H9 (cell line): ENCODE measurements at regions not wholly inside any gene's neighbourhood (a gene's known extent, or its start where the extent isn't known, plus 50 kb on each side); places are given as distances from the start of the nearest gene placed in this dataset.

ENCODE experiments used
- DNase-seq: peaks from one replicate; pipeline ENCODE4 v3.0.0-alpha.2; 2017
- H2AFZ ChIP-seq: one replicate; pipeline ENCODE4 v1.6.1; 2013; ENCODE audit warnings: mild to moderate bottlenecking, low read length, control low read depth, moderate library complexity
- H2AK5ac ChIP-seq: 2 replicates; pipeline ENCODE4 v1.6.1; 2013; ENCODE audit warnings: low read length, control low read depth, mixed read lengths; ENCODE audit not compliant: insufficient read length
- H2BK120ac ChIP-seq: one replicate; pipeline ENCODE4 v1.6.1; 2013; ENCODE audit warnings: low read depth, mild to moderate bottlenecking, low read length, control low read depth, inconsistent platforms; ENCODE audit not compliant: poor library complexity, severe bottlenecking
- H2BK12ac ChIP-seq: 2 replicates; pipeline ENCODE4 v1.6.1; 2013; ENCODE audit warnings: low read length, control low read depth, mixed read lengths, low read depth; ENCODE audit not compliant: insufficient read length
- H2BK15ac ChIP-seq: 2 replicates; pipeline ENCODE4 v1.6.1; 2013; ENCODE audit warnings: low read depth, low read length, control low read depth
- H2BK20ac ChIP-seq: one replicate; pipeline ENCODE4 v1.6.1; 2013; ENCODE audit warnings: low read depth, mild to moderate bottlenecking, low read length, control low read depth, inconsistent platforms; ENCODE audit not compliant: poor library complexity, severe bottlenecking
- H2BK5ac ChIP-seq: 2 replicates; pipeline ENCODE4 v1.6.1; 2013; ENCODE audit warnings: low read length, control low read depth, mixed read lengths; ENCODE audit not compliant: insufficient read length
- H3K14ac ChIP-seq: 2 replicates; pipeline ENCODE4 v1.6.1; 2013; ENCODE audit warnings: low read length, control low read depth; ENCODE audit not compliant: insufficient read depth
- H3K18ac ChIP-seq: 2 replicates; pipeline ENCODE4 v1.6.1; 2013; ENCODE audit warnings: low read depth, mild to moderate bottlenecking, mixed read lengths, low read length, control low read depth; ENCODE audit not compliant: insufficient read length
- H3K23ac ChIP-seq: 2 replicates; pipeline ENCODE4 v1.6.1; 2013; ENCODE audit warnings: low read length, control low read depth, mixed read lengths, low read depth; ENCODE audit not compliant: insufficient read length
- H3K23me2 ChIP-seq: 2 replicates; pipeline ENCODE4 v1.6.1; 2013; ENCODE audit warnings: low read depth, mild to moderate bottlenecking, mixed read lengths, low read length, control low read depth; ENCODE audit not compliant: insufficient read length, poor library complexity, severe bottlenecking
- H3K27ac ChIP-seq: 2 replicates; pipeline ENCODE4 v1.5.1; 2013; ENCODE audit warnings: low read length, control low read depth, mixed read lengths, low read depth; ENCODE audit not compliant: insufficient read length
- H3K27me3 ChIP-seq: 2 replicates; pipeline ENCODE4 v1.6.1; 2013; ENCODE audit warnings: low read length, control low read depth, inconsistent platforms; ENCODE audit not compliant: insufficient read depth
- H3K4ac ChIP-seq: 2 replicates; pipeline ENCODE4 v1.6.1; 2013; ENCODE audit warnings: low read depth, mild to moderate bottlenecking, control low read depth, inconsistent platforms, low read length, moderate library complexity
- H3K4me1 ChIP-seq: 2 replicates; pipeline ENCODE4 v1.6.1; 2013; ENCODE audit warnings: low read length, control low read depth, inconsistent platforms; ENCODE audit not compliant: insufficient read depth
- H3K4me2 ChIP-seq: 2 replicates; pipeline ENCODE4 v1.6.1; 2013; ENCODE audit warnings: low read length, control low read depth, mixed read lengths; ENCODE audit not compliant: insufficient read length, insufficient read depth
- H3K56ac ChIP-seq: 2 replicates; pipeline ENCODE4 v1.6.1; 2013; ENCODE audit warnings: low read depth, mild to moderate bottlenecking, mixed read lengths, low read length, control low read depth; ENCODE audit not compliant: insufficient read length
- H3K79me1 ChIP-seq: 2 replicates; pipeline ENCODE4 v1.6.1; 2013; ENCODE audit warnings: low read depth, mild to moderate bottlenecking, moderate library complexity, low read length, control low read depth, inconsistent platforms; ENCODE audit not compliant: insufficient read depth, poor library complexity, severe bottlenecking
- H3K79me2 ChIP-seq: 2 replicates; pipeline ENCODE4 v1.6.1; 2013; ENCODE audit warnings: low read length, control low read depth, inconsistent platforms; ENCODE audit not compliant: insufficient read depth
- H3K9ac ChIP-seq: 2 replicates; pipeline ENCODE4 v1.6.1; 2013; ENCODE audit warnings: low read length, control low read depth, mixed read lengths; ENCODE audit not compliant: insufficient read length; ENCODE audit errors: extremely low read depth
- H3K9me3 ChIP-seq: one replicate; pipeline ENCODE4 v1.6.1; 2013; ENCODE audit warnings: low read depth, low read length, inconsistent platforms; ENCODE audit not compliant: control insufficient read depth
- H3T11ph ChIP-seq: one replicate; pipeline ENCODE4 v1.6.1; 2013; ENCODE audit warnings: mild to moderate bottlenecking, low read length, control low read depth, inconsistent platforms
- H4K20me1 ChIP-seq: one replicate; pipeline ENCODE4 v1.6.1; 2013; ENCODE audit not compliant: control insufficient read depth, insufficient read length, insufficient read depth
- H4K5ac ChIP-seq: 2 replicates; pipeline ENCODE4 v1.6.1; 2013; ENCODE audit warnings: low read depth, mild to moderate bottlenecking, mixed read lengths, low read length, control low read depth; ENCODE audit not compliant: insufficient read length
- H4K8ac ChIP-seq: replicated peaks from 2 replicates; pipeline ENCODE4 v1.6.1; 2013; ENCODE audit warnings: low read length, control low read depth, mixed read lengths, low read depth; ENCODE audit not compliant: insufficient read length
- H4K91ac ChIP-seq: 2 replicates; pipeline ENCODE4 v1.6.1; 2013; ENCODE audit warnings: low read depth, mild to moderate bottlenecking, moderate library complexity, mixed read lengths, low read length, control low read depth; ENCODE audit not compliant: insufficient read length
- H3K27ac Mint-ChIP-seq, 3 experiments: 2 replicates in 2 of 3; 3 replicates in 1 of 3; pipeline ENCODE4 v1.8.0; 2020 to 2021; ENCODE audit warnings: mixed read lengths in 3 of 3, mild to moderate bottlenecking in 1 of 3, moderate library complexity in 1 of 3
- H3K27me3 Mint-ChIP-seq: 2 replicates; pipeline ENCODE4 v1.8.0; 2021; ENCODE audit warnings: low read depth, mild to moderate bottlenecking, moderate library complexity, mixed read lengths
- H3K36me3 Mint-ChIP-seq, 3 experiments: 2 replicates in 2 of 3; 3 replicates in 1 of 3; pipeline ENCODE4 v1.8.0; 2020 to 2021; ENCODE audit warnings: low read depth in 3 of 3, mixed read lengths in 3 of 3; ENCODE audit not compliant: insufficient read depth in 1 of 3
- H3K4me1 Mint-ChIP-seq, 2 experiments: 2 replicates each; pipeline ENCODE4 v1.8.0; 2020; ENCODE audit warnings: mixed read lengths in 2 of 2
- H3K4me3 Mint-ChIP-seq, 2 experiments: 2 replicates in 1 of 2; 3 replicates in 1 of 2; pipeline ENCODE4 v1.8.0; 2020 to 2021; ENCODE audit warnings: mild to moderate bottlenecking in 2 of 2, mixed read lengths in 2 of 2, moderate library complexity in 1 of 2
- H3K9me3 Mint-ChIP-seq, 2 experiments: 2 replicates in 1 of 2; 3 replicates in 1 of 2; pipeline ENCODE4 v1.8.0; 2020; ENCODE audit warnings: mild to moderate bottlenecking in 2 of 2, mixed read lengths in 2 of 2, moderate library complexity in 1 of 2
- WGBS: extraction: QIAGEN DNeasy Blood & Tissue Kit; methylation state at CpG from one replicate; pipeline ENCODE4 v1.1.7; 2013; ENCODE audit warnings: missing lambda C conversion rate, low lambda C conversion rate, mixed read lengths; ENCODE audit not compliant: insufficient read length; ENCODE audit errors: extremely low coverage; 5-methylcytosine and 5-hydroxymethylcytosine counted together
- TF ChIP-seq, protein P1 (sequence below): fragments of 200-600 bp; sonication (generic); conservative IDR thresholded peaks from 3 replicates; pipeline ENCODE4 v1.8.0; 2021; ENCODE audit warnings: antibody characterized with exemption, mild to moderate bottlenecking

DNA sequence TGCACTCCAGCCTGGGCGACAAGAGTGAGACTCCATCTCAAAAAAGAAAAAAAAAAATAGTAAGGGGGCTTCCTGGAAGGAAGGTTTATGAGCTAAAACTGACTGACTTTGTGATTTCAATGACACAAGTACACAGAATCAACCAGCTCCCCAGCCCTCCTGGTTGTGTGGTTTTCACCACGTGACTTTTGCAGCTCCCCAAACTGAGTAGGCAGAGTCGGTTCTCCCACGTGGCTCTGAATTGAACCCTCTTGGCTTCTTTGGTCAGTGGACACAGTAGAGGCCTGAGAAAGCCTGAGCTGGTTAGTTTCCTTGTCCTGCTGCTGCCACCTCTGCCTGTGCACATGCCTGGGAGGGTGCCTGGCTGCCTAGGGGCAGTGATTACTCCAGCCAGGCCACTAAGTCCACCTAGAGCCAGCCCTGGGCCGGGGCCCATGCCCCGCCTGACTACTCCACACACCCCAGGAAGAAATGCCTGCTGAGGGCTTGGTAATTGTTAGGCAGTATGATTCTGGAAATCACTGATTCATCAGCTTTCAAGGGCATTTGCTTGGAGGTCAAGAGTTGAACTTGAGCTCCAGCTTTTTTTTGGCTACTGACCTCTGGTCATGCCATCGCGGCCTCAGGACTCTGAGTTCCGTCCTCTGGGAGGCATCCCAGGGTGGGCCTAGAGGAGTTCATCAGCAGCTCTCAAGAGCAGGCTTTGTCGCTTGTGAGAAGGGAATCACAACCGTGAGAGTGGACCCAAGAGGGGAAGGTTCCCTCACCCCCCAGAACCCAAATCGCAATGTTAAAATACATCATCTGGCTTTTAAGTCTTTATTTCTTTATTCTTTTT lies 431.9 kb upstream of the HS6ST1 start:
- Mint-ChIP-seq H3K4me1 (peaks cover 24 to 25% of the 10 kb centered on the region in 2 experiments), H3K9me3 (no peaks in the 10 kb centered on the region)
- H3K79me2 ChIP-seq = no peaks in the 10 kb centered on the region

More for the DNA sequence above, 431.9 kb upstream of the HS6ST1 start:
- Histone ChIP-seq H4K20me1 (no peaks in the 10 kb centered on the region), H2BK5ac (no peak overlapping the region), H3K27me3 (no peaks in the 10 kb centered on the region), H3K23me2 (no peaks in the 10 kb centered on the region), H2BK12ac (no peak overlapping the region), H3K9me3 (no peaks in the 10 kb centered on the region), H3K56ac (no peak overlapping the region), H2BK15ac (no peak overlapping the region), H2AK5ac (no peak overlapping the region), H2BK20ac (no peak overlapping the region), H3K4me1 (no peaks in the 10 kb centered on the region), H3K23ac (no peak overlapping the region), H4K8ac (no peak overlapping the region), H4K91ac (no peak overlapping the region), H3K79me1 (no peaks in the 10 kb centered on the region), H3K4me2 (no peak overlapping the region), H3K4ac (no peak overlapping the region), H3K18ac (no peak overlapping the region), H4K5ac (no peak overlapping the region), H2BK120ac (no peak overlapping the region), H3K14ac (no peak overlapping the region), H2AFZ (no peak overlapping the region), H3K27ac (no peak overlapping the region), H3T11ph (no peak overlapping the region), H3K9ac (no peak overlapping the region)
- TF ChIP-seq, protein P1, sequence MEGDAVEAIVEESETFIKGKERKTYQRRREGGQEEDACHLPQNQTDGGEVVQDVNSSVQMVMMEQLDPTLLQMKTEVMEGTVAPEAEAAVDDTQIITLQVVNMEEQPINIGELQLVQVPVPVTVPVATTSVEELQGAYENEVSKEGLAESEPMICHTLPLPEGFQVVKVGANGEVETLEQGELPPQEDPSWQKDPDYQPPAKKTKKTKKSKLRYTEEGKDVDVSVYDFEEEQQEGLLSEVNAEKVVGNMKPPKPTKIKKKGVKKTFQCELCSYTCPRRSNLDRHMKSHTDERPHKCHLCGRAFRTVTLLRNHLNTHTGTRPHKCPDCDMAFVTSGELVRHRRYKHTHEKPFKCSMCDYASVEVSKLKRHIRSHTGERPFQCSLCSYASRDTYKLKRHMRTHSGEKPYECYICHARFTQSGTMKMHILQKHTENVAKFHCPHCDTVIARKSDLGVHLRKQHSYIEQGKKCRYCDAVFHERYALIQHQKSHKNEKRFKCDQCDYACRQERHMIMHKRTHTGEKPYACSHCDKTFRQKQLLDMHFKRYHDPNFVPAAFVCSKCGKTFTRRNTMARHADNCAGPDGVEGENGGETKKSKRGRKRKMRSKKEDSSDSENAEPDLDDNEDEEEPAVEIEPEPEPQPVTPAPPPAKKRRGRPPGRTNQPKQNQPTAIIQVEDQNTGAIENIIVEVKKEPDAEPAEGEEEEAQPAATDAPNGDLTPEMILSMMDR = no peak
- WGBS = no CpG with 5 or more reads among the region's 12 CpGs
- Mint-ChIP-seq H3K27me3 (peaks cover 4% of the 10 kb centered on the region; the same call in 1 of the 2 replicates), H3K4me3 (no peak overlapping the region), H3K27ac (no peak overlapping the region), H3K36me3 (no peaks in the 10 kb centered on the region)
- no peak for DNase-seq
